Epithelial cell of proximal tubule (primary cell): ENCODE measurements at regions not wholly inside any gene's neighbourhood (a gene's known extent, or its start where the extent isn't known, plus 50 kb on each side); places are given as distances from the start of the nearest gene placed in this dataset.

Source experiments
- DNase-seq: peaks from one replicate; pipeline ENCODE4 v3.0.0-alpha.2; 2011; ENCODE audit warnings: low read depth
- H3K4me3 ChIP-seq: 2 replicates; pipeline ENCODE4 v1.5.1; 2011; ENCODE audit warnings: low read depth, mild to moderate bottlenecking, low read length
- CTCF ChIP-seq: conservative IDR thresholded peaks from 2 replicates; pipeline ENCODE4 v1.5.1; 2012; ENCODE audit warnings: low read depth, mild to moderate bottlenecking, low read length

- no peak for TF ChIP-seq CTCF
- DNase-seq = no peak
- H3K4me3 ChIP-seq = no peak overlapping the region
These were observed 1113.6 kb upstream of the SEL1L start for GRCh38 chr14:82647088-82647810.

DNA sequence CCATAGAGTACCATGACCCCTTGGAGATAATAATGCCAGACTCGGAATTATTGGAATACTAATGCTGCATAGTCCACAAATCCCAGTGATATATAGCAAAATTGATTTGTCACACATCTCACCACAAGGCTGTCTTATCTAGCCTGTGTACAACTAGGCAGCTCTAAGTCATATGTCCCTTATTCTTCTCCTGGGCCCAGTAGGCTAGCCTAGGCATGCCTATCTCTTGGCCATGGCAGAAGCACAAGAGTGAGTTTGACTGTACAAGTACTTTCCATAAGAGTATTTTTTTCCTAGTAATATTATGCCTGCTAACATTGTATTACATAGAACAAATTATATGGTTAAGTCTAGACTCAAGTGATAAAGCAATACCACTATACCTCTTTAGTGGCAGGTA is 1122.1 kb upstream of the SEL1L start:
- no peak overlapping the region for H3K4me3 ChIP-seq
- no peak for TF ChIP-seq CTCF
- no peak for DNase-seq

DNA sequence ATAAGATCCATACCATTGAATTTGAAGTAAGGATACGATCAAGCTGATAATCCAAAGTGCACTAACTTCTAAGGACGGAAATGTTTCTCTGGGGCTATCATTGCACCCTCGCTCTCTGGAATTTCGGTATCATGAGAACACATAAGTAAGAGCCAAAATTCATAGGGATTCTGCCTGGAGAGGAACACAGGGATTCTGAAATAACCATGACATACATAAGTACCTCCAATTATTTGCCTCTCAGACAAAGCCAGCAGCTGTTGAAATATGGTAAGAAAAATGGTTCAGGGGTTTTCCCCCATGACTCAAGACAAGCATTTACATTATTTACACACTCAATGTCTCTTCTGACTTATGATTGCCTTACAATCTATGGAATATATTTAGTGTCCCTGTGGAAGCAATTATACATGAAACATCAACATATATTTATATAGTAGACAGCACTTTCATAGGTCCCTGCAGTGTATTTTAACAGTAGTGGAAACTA is 1123.6 kb upstream of the SEL1L start:
- no peak for DNase-seq
- H3K4me3 ChIP-seq = no peak overlapping the region
- no peak for TF ChIP-seq CTCF

DNA sequence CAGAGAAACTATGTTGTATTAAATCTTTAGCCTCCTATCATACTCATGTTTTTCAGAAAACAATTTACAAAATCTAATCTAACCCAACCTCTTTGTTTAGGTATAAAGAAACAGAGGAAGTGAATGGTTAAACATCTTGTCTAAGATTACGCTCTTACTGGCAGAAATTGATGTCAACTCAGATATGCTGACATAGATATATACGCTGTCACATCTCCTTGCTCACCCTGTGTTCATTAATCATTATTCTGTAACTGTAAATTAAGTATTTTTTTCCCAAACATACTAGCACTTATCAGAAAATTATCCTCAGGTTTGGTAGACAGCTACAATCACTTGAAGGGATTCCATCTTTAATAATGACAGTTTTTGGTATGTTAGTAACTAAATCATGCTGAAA is 1127.6 kb upstream of the SEL1L start:
- no peak for DNase-seq
- H3K4me3 ChIP-seq = no peak overlapping the region
- no peak for TF ChIP-seq CTCF

DNA sequence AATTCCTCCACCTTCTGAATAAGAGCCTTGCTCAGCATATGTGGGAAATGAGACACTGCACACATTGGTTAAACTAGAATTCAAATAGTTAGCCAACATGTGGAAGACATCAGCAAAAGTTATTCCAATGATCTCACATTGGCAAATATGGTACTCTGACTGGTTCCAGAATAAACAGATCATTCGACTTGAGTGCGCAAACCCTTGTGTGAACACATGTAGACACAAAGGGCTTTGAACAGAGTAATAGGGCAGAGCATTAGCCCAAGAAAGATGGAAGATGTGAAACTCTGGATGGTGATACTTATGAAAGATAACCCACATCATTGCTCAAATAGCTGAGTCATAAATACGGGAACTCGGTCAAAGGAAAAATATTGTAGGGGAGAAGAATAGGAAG is 1133.4 kb upstream of the SEL1L start:
- no peak overlapping the region for H3K4me3 ChIP-seq
- no peak for TF ChIP-seq CTCF
- no peak for DNase-seq

DNA sequence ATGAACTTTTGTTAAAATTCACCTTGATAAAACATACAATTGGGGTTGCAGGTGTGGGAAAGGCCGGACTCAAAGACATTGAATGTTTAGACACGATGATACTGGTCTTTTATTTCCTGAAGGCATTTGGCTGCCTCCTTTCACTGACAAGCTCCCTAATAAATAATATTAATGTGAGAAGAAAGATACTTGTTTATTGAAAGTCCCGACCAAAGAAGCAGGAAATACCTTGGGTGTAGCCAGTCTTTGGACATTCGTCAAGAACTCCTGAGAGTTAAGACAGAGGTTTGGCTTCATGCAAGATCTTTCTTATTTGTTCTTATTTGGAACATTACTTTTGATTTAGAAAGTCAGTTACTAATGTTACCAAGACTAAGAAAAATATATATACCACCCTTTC is 1133.8 kb upstream of the SEL1L start:
- no peak overlapping the region for H3K4me3 ChIP-seq
- DNase-seq = no peak
- TF ChIP-seq CTCF = no peak

DNA sequence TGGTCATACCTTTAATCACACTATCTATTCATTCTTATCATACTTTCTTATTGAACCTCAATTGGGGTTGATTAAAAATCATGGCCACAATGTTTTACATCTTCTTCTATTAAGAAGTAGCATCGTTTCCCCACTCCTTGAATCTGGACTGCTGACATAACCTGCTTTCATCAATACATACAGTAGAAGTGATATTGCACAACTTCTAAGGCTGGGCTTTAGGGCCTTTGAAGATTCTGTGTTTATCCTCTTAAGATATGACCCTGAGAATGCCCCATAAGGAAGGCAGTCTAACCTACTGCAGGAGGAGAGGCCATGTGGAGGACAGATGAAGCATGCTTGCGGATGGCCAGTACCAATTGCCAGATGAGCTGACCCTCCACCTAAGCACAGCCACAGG is 1142.8 kb upstream of the SEL1L start:
- no peak for DNase-seq
- H3K4me3 ChIP-seq = no peak overlapping the region
- TF ChIP-seq CTCF = no peak
